Activated naive CD8-positive, alpha-beta T cell treated with anti-CD3 and anti-CD28 coated beads, Interleukin-2, amount 10 ng/mL, durations not matched to agents 7 days and 5 days (primary cell): ENCODE measurements at regions not wholly inside any gene's neighbourhood (a gene's known extent, or its start where the extent isn't known, plus 50 kb on each side); places are given as distances from the start of the nearest gene placed in this dataset.

Experiments
- ATAC-seq: fragments of 150-1000 bp; cut with Tn5 transposase; one replicate; pipeline ENCODE4 v1.10.0; 2021; ENCODE audit warnings: low read depth, moderate library complexity
- POLR2A ChIA-PET: fragments of 350-600 bp; sonication (Branson Sonifier 250); formaldehyde crosslinking; loops from one replicate; lab custom pipeline; 2021; ENCODE audit warnings: antibody characterized with exemption; lab: Charles Lee
- DNase-seq: peaks from one replicate; pipeline ENCODE4 v3.0.0; 2021
- H3K27ac Mint-ChIP-seq: one replicate; pipeline ENCODE4 v1.8.0; 2022; ENCODE audit warnings: mild to moderate bottlenecking, mixed read lengths
- H3K27me3 Mint-ChIP-seq: one replicate; pipeline ENCODE4 v1.8.0; 2022; ENCODE audit warnings: mild to moderate bottlenecking, moderate library complexity, mixed read lengths
- H3K36me3 Mint-ChIP-seq: one replicate; pipeline ENCODE4 v1.8.0; 2021; ENCODE audit warnings: mild to moderate bottlenecking, mixed read lengths
- H3K4me1 Mint-ChIP-seq: one replicate; pipeline ENCODE4 v1.8.0; 2021; ENCODE audit warnings: mixed read lengths
- H3K4me3 Mint-ChIP-seq: one replicate; pipeline ENCODE4 v1.8.0; 2022; ENCODE audit warnings: mild to moderate bottlenecking, moderate library complexity, mixed read lengths
- H3K9me3 Mint-ChIP-seq: one replicate; pipeline ENCODE4 v1.8.0; 2021; ENCODE audit warnings: mixed read lengths

- no peaks in the 10 kb centered on the region for H3K9me3 Mint-ChIP-seq
- ATAC-seq: no peak
- H3K4me3 Mint-ChIP-seq: no peak overlapping the region
- no peak overlapping the region for H3K27ac Mint-ChIP-seq
- DNase-seq: no peak
- no peaks in the 10 kb centered on the region for H3K4me1 Mint-ChIP-seq
- H3K36me3 Mint-ChIP-seq: no peaks in the 10 kb centered on the region
- POLR2A ChIA-PET: no interaction called here
- no peaks in the 10 kb centered on the region for H3K27me3 Mint-ChIP-seq
These were observed 391.4 kb downstream of the TEX13C start for GRCh38 chrX:125711103-125711502.

GRCh38 chrX:125713633-125714032, 394.0 kb downstream of the TEX13C start:
- DNase-seq: no peak
- Mint-ChIP-seq H3K9me3 (no peaks in the 10 kb centered on the region), H3K4me1 (no peaks in the 10 kb centered on the region), H3K36me3 (no peaks in the 10 kb centered on the region), H3K27me3 (no peaks in the 10 kb centered on the region), H3K27ac (no peak overlapping the region), H3K4me3 (no peak overlapping the region)
- no peak for ATAC-seq
- POLR2A ChIA-PET: no interaction called here

GRCh38 chrX:125727117-125727516, 407.4 kb downstream of the TEX13C start:
- Mint-ChIP-seq H3K4me3 (no peak overlapping the region), H3K9me3 (no peaks in the 10 kb centered on the region), H3K27me3 (no peaks in the 10 kb centered on the region), H3K27ac (no peak overlapping the region), H3K36me3 (no peaks in the 10 kb centered on the region), H3K4me1 (no peaks in the 10 kb centered on the region)
- DNase-seq (no peak), ATAC-seq (no peak)
- POLR2A ChIA-PET: no interaction called here

- POLR2A ChIA-PET: no interaction called here
- no peak overlapping the region for H3K4me3 Mint-ChIP-seq
- no peaks in the 10 kb centered on the region for H3K27me3 Mint-ChIP-seq
- no peak for ATAC-seq
- no peaks in the 10 kb centered on the region for H3K36me3 Mint-ChIP-seq
- no peaks in the 10 kb centered on the region for H3K4me1 Mint-ChIP-seq
- H3K27ac Mint-ChIP-seq: no peak overlapping the region
- H3K9me3 Mint-ChIP-seq: peaks cover 1% of the 10 kb centered on the region
- no peak for DNase-seq
These were observed 416.5 kb downstream of the TEX13C start for GRCh38 chrX:125736008-125736729.

- Mint-ChIP-seq H3K4me1 (no peaks in the 10 kb centered on the region), H3K27me3 (no peaks in the 10 kb centered on the region), H3K27ac (no peak overlapping the region), H3K9me3 (no peaks in the 10 kb centered on the region), H3K36me3 (no peaks in the 10 kb centered on the region), H3K4me3 (no peak overlapping the region)
- POLR2A ChIA-PET: no interaction called here
- DNase-seq (no peak), ATAC-seq (no peak)
These were observed 423.1 kb downstream of the TEX13C start for GRCh38 chrX:125742811-125743210.

- Mint-ChIP-seq H3K36me3 (no peaks in the 10 kb centered on the region), H3K27me3 (no peaks in the 10 kb centered on the region), H3K4me1 (no peaks in the 10 kb centered on the region), H3K27ac (no peak overlapping the region), H3K4me3 (no peak overlapping the region), H3K9me3 (no peaks in the 10 kb centered on the region)
- no peak for ATAC-seq
- POLR2A ChIA-PET: no interaction called here
- DNase-seq: no peak
These were observed 421.2 kb downstream of the DCAF12L2 start for GRCh38 chrX:125744914-125745313.

- POLR2A ChIA-PET: no interaction called here
- DNase-seq: no peak
- no peaks in the 10 kb centered on the region for H3K4me1 Mint-ChIP-seq
These were observed 408.1 kb downstream of the DCAF12L2 start for GRCh38 chrX:125757794-125758564.

GRCh38 chrX:125758819-125759218, 407.3 kb downstream of the DCAF12L2 start:
- Mint-ChIP-seq H3K9me3 (peaks cover 1% of the 10 kb centered on the region), H3K27me3 (no peaks in the 10 kb centered on the region), H3K4me1 (no peaks in the 10 kb centered on the region), H3K36me3 (no peaks in the 10 kb centered on the region), H3K4me3 (no peak overlapping the region), H3K27ac (no peak overlapping the region)
- POLR2A ChIA-PET: no interaction called here
- no peak for DNase-seq
- no peak for ATAC-seq

More at GRCh38 chrX:125757794-125758564, 408.1 kb downstream of the DCAF12L2 start:
- Mint-ChIP-seq H3K9me3 (peaks cover 1% of the 10 kb centered on the region), H3K36me3 (no peaks in the 10 kb centered on the region), H3K27ac (no peak overlapping the region), H3K27me3 (no peaks in the 10 kb centered on the region), H3K4me3 (no peak overlapping the region)
- ATAC-seq: no peak

- POLR2A ChIA-PET: no interaction called here
- no peak for ATAC-seq
- Mint-ChIP-seq H3K27me3 (no peaks in the 10 kb centered on the region), H3K9me3 (peaks cover 1% of the 10 kb centered on the region), H3K36me3 (no peaks in the 10 kb centered on the region), H3K4me3 (no peak overlapping the region), H3K4me1 (no peaks in the 10 kb centered on the region), H3K27ac (no peak overlapping the region)
- DNase-seq: no peak
These were observed 403.1 kb downstream of the DCAF12L2 start for GRCh38 chrX:125762954-125763353.

- no peak overlapping the region for H3K4me3 Mint-ChIP-seq
- ATAC-seq: no peak
- POLR2A ChIA-PET: no interaction called here
These were observed 400.7 kb downstream of the DCAF12L2 start for GRCh38 chrX:125765347-125765746.

GRCh38 chrX:125769628-125770027, 396.5 kb downstream of the DCAF12L2 start:
- no peaks in the 10 kb centered on the region for H3K4me1 Mint-ChIP-seq

More at GRCh38 chrX:125765347-125765746, 400.7 kb downstream of the DCAF12L2 start:
- DNase-seq: no peak
- Mint-ChIP-seq H3K27ac (no peak overlapping the region), H3K27me3 (no peaks in the 10 kb centered on the region), H3K9me3 (no peaks in the 10 kb centered on the region), H3K4me1 (no peaks in the 10 kb centered on the region), H3K36me3 (no peaks in the 10 kb centered on the region)

GRCh38 chrX:125778261-125778660, 387.8 kb downstream of the DCAF12L2 start:
- H3K4me3 Mint-ChIP-seq: no peak overlapping the region
- no peaks in the 10 kb centered on the region for H3K27me3 Mint-ChIP-seq
- POLR2A ChIA-PET: no interaction called here

More at GRCh38 chrX:125769628-125770027, 396.5 kb downstream of the DCAF12L2 start:
- no peak overlapping the region for H3K4me3 Mint-ChIP-seq
- H3K27me3 Mint-ChIP-seq: no peaks in the 10 kb centered on the region
- H3K9me3 Mint-ChIP-seq: no peaks in the 10 kb centered on the region
- POLR2A ChIA-PET: no interaction called here
- no peaks in the 10 kb centered on the region for H3K36me3 Mint-ChIP-seq
- no peak overlapping the region for H3K27ac Mint-ChIP-seq
- DNase-seq: no peak
- ATAC-seq: no peak

GRCh38 chrX:125782184-125782583, 383.9 kb downstream of the DCAF12L2 start:
- Mint-ChIP-seq H3K4me1 (no peaks in the 10 kb centered on the region), H3K36me3 (no peaks in the 10 kb centered on the region), H3K27ac (no peak overlapping the region), H3K27me3 (no peaks in the 10 kb centered on the region), H3K4me3 (no peak overlapping the region), H3K9me3 (no peaks in the 10 kb centered on the region)
- POLR2A ChIA-PET: no interaction called here
- no peak for DNase-seq
- ATAC-seq: no peak

More at GRCh38 chrX:125778261-125778660, 387.8 kb downstream of the DCAF12L2 start:
- DNase-seq: no peak
- Mint-ChIP-seq H3K4me1 (no peaks in the 10 kb centered on the region), H3K9me3 (no peaks in the 10 kb centered on the region), H3K27ac (no peak overlapping the region), H3K36me3 (no peaks in the 10 kb centered on the region)
- ATAC-seq: no peak

GRCh38 chrX:125786316-125786715, 379.8 kb downstream of the DCAF12L2 start:
- POLR2A ChIA-PET: no interaction called here
- Mint-ChIP-seq H3K4me3 (no peak overlapping the region), H3K27ac (no peak overlapping the region), H3K36me3 (no peaks in the 10 kb centered on the region), H3K4me1 (no peaks in the 10 kb centered on the region), H3K27me3 (no peaks in the 10 kb centered on the region), H3K9me3 (no peaks in the 10 kb centered on the region)
- no peak for DNase-seq
- ATAC-seq: no peak
